WERI-Rb-1 (cell line): ENCODE measurements at regions not wholly inside any gene's neighbourhood (a gene's known extent, or its start where the extent isn't known, plus 50 kb on each side); places are given as distances from the start of the nearest gene placed in this dataset.
A peak's percentile ranks its signal among the peaks of the same experiment; 100 is the strongest.

ENCODE experiments used
- DNase-seq: peaks from one replicate; pipeline ENCODE4 v3.0.0-alpha.2; 2020
- H3K27ac ChIP-seq: fragments of 250-450 bp; sonication (Bioruptor Pico); 2 replicates; pipeline ENCODE4 v1.5.1; 2020; ENCODE audit warnings: mild to moderate bottlenecking, moderate library complexity
- H3K27me3 ChIP-seq: fragments of 250-450 bp; sonication (Bioruptor Pico); 2 replicates; pipeline ENCODE4 v1.5.1; 2021; ENCODE audit warnings: mild to moderate bottlenecking, low read depth, moderate library complexity; ENCODE audit not compliant: insufficient read depth, severe bottlenecking
- H3K36me3 ChIP-seq: fragments of 250-450 bp; sonication (Bioruptor Pico); 2 replicates; pipeline ENCODE4 v1.5.1; 2020; ENCODE audit warnings: mild to moderate bottlenecking, moderate library complexity
- H3K4me3 ChIP-seq: 2 replicates; pipeline ENCODE4 v1.5.1; 2011; ENCODE audit warnings: low read depth, mild to moderate bottlenecking, control low read depth, low read length
- H3K9me3 ChIP-seq: fragments of 250-450 bp; sonication (Bioruptor Pico); 2 replicates; pipeline ENCODE4 v1.5.1; 2021; ENCODE audit warnings: mild to moderate bottlenecking, moderate library complexity; ENCODE audit not compliant: severe bottlenecking
- TF ChIP-seq, protein P1 (sequence below): IDR thresholded peaks from 2 replicates; pipeline ENCODE4 v1.5.1; 2011; ENCODE audit warnings: low read depth, mild to moderate bottlenecking, control low read depth, inconsistent platforms, low read length

DNA sequence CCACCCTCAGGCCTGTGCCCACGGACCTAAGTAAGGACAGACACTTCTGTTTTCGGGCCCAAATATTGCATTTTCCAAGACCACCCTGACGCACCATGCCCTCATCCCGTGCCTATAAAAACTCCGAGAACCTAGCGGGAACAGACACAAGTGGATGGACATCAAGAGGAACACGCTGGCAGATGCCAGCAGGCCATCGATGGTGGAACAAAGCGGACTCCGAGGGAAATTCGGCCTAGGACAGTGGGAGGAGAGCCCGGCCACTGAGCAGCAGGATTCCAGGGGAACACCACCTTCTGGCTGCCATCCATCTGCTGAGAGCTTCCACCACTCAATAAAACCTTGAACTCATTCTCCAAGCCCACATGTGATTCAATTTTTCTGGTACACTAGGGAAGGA, 243.6 kb upstream of the ZWINT start:
- TF ChIP-seq, protein P1, sequence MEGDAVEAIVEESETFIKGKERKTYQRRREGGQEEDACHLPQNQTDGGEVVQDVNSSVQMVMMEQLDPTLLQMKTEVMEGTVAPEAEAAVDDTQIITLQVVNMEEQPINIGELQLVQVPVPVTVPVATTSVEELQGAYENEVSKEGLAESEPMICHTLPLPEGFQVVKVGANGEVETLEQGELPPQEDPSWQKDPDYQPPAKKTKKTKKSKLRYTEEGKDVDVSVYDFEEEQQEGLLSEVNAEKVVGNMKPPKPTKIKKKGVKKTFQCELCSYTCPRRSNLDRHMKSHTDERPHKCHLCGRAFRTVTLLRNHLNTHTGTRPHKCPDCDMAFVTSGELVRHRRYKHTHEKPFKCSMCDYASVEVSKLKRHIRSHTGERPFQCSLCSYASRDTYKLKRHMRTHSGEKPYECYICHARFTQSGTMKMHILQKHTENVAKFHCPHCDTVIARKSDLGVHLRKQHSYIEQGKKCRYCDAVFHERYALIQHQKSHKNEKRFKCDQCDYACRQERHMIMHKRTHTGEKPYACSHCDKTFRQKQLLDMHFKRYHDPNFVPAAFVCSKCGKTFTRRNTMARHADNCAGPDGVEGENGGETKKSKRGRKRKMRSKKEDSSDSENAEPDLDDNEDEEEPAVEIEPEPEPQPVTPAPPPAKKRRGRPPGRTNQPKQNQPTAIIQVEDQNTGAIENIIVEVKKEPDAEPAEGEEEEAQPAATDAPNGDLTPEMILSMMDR: no peak

DNA sequence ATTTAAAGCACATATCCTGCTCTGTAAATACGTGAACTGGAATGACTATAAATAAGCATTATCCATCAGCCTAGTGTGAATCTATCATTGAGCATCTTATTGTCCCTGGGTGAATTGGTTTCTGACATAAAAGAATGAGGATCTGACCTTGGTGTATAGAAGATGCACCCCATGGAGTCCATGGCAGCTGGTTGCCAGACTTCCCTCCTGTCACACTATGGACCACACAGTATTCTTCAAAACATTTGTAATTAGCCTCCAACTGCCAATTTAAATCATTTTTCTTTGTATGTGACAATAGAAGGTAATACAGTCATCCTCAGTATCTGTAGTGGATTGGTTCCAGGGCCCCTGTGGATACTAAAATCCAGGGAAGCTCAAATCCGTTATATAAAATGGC, 238.1 kb upstream of the ZWINT start:
- TF ChIP-seq, protein P1: no peak

More for the DNA sequence above, 243.6 kb upstream of the ZWINT start:
- Histone ChIP-seq H3K4me3 (peak overlapping the region; percentile 36), H3K27me3 (no peaks in the 10 kb centered on the region), H3K9me3 (no peaks in the 10 kb centered on the region), H3K36me3 (no peaks in the 10 kb centered on the region), H3K27ac (peak overlapping the region; percentile 10; the same call in 1 of the 2 replicates)
- no peak for DNase-seq

DNA sequence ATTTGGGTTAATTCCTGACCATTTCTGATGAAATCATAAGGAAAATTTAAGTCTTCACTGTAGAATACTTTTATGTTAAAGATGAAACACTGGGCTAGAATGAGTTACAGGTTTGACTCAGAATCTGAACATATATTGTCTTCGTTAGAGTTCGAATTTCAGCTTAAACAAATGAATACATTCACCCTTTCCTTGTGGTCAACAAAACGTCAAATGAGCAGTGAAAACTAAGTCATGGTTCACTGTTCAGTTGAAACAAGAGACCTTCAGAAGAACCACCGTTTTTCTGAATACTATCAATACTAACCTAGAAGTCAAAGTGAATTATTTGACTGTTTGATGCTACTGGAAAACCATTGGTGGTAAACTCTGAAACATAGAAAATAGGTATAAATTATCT, 235.2 kb upstream of the ZWINT start:
- H3K36me3 ChIP-seq: no peaks in the 10 kb centered on the region
- H3K27ac ChIP-seq: no peak overlapping the region
- DNase-seq: no peak
- H3K4me3 ChIP-seq: no peak overlapping the region
- H3K27me3 ChIP-seq: no peaks in the 10 kb centered on the region
- H3K9me3 ChIP-seq: no peaks in the 10 kb centered on the region
- TF ChIP-seq, protein P1: no peak

More for the DNA sequence above, 238.1 kb upstream of the ZWINT start:
- H3K36me3 ChIP-seq: no peaks in the 10 kb centered on the region
- H3K27ac ChIP-seq: no peak overlapping the region
- H3K27me3 ChIP-seq: no peaks in the 10 kb centered on the region
- no peak for DNase-seq
- no peak overlapping the region for H3K4me3 ChIP-seq
- H3K9me3 ChIP-seq: no peaks in the 10 kb centered on the region

DNA sequence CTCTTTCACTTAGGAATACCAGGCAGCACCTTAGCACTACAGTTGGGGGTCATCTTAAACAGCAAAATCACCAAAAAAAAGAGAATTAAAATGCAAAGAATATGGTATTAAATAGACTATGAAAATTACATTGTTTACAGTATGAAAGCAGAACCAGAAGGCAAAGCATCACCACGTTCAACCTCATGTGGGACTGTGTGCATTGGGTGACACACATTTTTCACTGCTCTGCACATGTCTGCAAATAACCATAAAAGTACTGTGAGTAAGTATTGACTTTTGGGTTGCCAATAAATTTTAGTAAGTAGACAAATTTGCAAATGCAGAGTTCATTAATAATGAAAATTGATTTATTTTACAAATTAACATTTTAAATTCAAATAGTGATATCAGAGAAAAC, 232.1 kb upstream of the ZWINT start:
- H3K36me3 ChIP-seq: no peaks in the 10 kb centered on the region
- H3K9me3 ChIP-seq: no peaks in the 10 kb centered on the region
- TF ChIP-seq, protein P1: no peak
- H3K27me3 ChIP-seq: no peaks in the 10 kb centered on the region
- DNase-seq: no peak
- no peak overlapping the region for H3K4me3 ChIP-seq
- H3K27ac ChIP-seq: no peak overlapping the region

DNA sequence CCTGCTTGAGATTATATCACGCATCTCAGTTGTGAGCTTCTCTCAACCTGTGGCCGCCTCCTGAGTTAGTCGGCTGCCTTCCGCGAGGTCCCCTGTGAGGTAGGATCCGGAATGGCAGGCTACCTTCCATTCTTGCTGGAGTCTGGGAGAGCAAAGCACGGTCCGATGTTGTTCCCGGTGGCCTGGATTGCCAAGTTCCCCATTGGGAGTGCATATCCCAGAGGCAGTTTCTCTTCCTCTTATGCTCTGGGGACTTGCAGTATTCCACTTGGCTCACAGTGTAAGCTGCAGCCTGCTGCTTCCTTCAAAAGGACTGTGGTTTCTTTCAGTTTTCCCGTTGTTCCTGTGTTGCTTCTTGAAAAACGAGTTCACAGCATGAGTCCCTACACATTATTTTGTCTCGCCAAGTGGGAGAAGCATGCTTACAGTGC, 225.4 kb upstream of the ZWINT start:
- DNase-seq: no peak
- no peak overlapping the region for H3K4me3 ChIP-seq
- TF ChIP-seq, protein P1: no peak
- no peaks in the 10 kb centered on the region for H3K9me3 ChIP-seq
- no peaks in the 10 kb centered on the region for H3K36me3 ChIP-seq
- H3K27ac ChIP-seq: no peak overlapping the region
- H3K27me3 ChIP-seq: no peaks in the 10 kb centered on the region

DNA sequence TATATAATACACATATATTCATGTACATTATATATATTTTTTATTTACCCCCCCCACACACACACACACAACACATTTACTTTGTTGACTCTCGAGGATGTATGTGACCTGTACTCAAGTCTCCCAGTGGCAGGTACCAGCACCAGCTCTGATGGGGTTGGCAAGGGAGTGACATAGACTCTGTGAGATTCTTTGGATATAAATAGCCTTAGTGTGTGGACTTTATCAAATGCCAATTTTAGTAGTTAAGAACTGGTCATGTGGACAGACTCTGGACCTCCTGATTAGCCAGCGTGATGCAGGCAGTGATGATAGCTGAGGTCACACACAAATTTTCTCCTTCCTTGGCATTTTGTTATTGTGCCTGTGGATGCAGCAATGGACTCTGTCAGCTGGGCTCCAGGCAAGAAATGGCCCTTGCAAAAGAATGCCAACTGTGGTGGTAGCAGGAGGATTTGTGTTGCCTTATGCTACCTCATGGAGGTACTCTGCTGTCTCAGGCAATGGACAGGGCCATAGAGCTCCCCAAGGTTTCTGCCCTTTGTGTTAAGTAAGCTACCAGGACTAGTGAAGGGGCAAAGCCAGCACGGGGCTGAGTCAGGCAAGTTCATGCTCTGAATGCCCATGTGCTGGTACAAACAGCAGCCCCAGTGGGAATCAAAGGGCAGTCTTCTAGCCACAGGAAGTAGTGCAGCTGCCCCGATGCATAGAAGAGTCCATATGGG, 224.6 kb upstream of the ZWINT start:
- Histone ChIP-seq H3K27ac (no peak overlapping the region), H3K27me3 (no peaks in the 10 kb centered on the region), H3K36me3 (no peaks in the 10 kb centered on the region), H3K9me3 (no peaks in the 10 kb centered on the region), H3K4me3 (no peak overlapping the region)
- no peak for DNase-seq
- TF ChIP-seq, protein P1: no peak
